Uterus (tissue), 2 donors: ENCODE measurements at regions not wholly inside any gene's neighbourhood (a gene's known extent, or its start where the extent isn't known, plus 50 kb on each side); places are given as distances from the start of the nearest gene placed in this dataset.

Source experiments
- CTCF ChIP-seq, 4 experiments: fragments of 200-600 bp in 2 of 4; fragments of 450-650 bp in 2 of 4; sonication (generic) in 2 of 4; IDR thresholded peaks; one replicate each; pipeline ENCODE4 v1.5.1; 2016 to 2019; ENCODE audit warnings: antibody characterized with exemption in 4 of 4, mild to moderate bottlenecking in 2 of 4, moderate library complexity in 1 of 4
- POLR2A ChIP-seq, 2 donors: fragments of 450-650 bp; IDR thresholded peaks; one replicate each; pipeline ENCODE4 v1.6.1; 2016; ENCODE audit warnings: antibody characterized with exemption in 2 of 2, mild to moderate bottlenecking in 1 of 2, moderate library complexity in 1 of 2

- TF ChIP-seq CTCF (IDR thresholded peaks at IDR 0.05) (no peak), POLR2A (IDR thresholded peaks at IDR 0.05) (no peak)
Measured at GRCh38 chr9:7613931-7614330, 185.6 kb downstream of the DMAC1 start.
